B cell (primary cell): ENCODE measurements at regions not wholly inside any gene's neighbourhood (a gene's known extent, or its start where the extent isn't known, plus 50 kb on each side); places are given as distances from the start of the nearest gene placed in this dataset.

Experiments
- CTCF ChIP-seq: fragments of 200-600 bp; IDR thresholded peaks from one replicate; pipeline ENCODE4 v1.8.0; 2022; ENCODE audit warnings: antibody characterized with exemption, mild to moderate bottlenecking
- EZH2 ChIP-seq: IDR thresholded peaks from 2 replicates; pipeline ENCODE4 v1.6.1; 2012; ENCODE audit warnings: borderline replicate concordance, low read depth, mild to moderate bottlenecking, moderate library complexity, low read length; ENCODE audit not compliant: insufficient read depth, poor library complexity, severe bottlenecking

GRCh38 chr13:30360586-30360985, 53.2 kb upstream of the KATNAL1 start:
- TF ChIP-seq EZH2, result no peak
- no peak for TF ChIP-seq CTCF
